ENCODE measurements at regions not wholly inside any gene's neighbourhood (a gene's known extent, or its start where the extent isn't known, plus 50 kb on each side); places are given as distances from the start of the nearest gene placed in this dataset.

DNA sequence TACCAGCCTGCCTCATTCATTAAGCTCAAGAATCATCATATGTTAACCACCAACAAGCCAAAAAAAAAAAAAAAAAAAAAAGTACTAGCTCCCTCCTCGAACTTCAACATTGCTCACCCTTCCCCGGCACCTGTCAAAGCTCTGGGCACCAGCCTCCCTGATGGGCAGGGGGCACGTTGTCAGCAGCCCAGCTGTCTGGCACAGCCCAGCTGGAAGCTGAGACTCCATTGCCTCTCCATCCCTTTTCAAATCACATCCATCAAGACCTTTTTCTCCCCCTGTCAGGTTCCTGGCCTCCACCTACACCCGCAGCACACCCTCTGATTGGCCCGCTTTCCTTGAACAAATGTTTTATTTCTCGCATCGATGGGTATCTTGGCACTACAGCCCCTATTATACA is 913.3 kb upstream of the AUTS2 start:
- TF ChIP-seq, protein P1, sequence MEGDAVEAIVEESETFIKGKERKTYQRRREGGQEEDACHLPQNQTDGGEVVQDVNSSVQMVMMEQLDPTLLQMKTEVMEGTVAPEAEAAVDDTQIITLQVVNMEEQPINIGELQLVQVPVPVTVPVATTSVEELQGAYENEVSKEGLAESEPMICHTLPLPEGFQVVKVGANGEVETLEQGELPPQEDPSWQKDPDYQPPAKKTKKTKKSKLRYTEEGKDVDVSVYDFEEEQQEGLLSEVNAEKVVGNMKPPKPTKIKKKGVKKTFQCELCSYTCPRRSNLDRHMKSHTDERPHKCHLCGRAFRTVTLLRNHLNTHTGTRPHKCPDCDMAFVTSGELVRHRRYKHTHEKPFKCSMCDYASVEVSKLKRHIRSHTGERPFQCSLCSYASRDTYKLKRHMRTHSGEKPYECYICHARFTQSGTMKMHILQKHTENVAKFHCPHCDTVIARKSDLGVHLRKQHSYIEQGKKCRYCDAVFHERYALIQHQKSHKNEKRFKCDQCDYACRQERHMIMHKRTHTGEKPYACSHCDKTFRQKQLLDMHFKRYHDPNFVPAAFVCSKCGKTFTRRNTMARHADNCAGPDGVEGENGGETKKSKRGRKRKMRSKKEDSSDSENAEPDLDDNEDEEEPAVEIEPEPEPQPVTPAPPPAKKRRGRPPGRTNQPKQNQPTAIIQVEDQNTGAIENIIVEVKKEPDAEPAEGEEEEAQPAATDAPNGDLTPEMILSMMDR (IDR thresholded peaks at IDR 0.05; ENCODE audit: insufficient read depth, low read length, poor library complexity, severe bottlenecking), result no peak
- Histone ChIP-seq H3K36me3 (ENCODE audit: control insufficient read depth, insufficient read depth, low read length) (no peaks in the 10 kb centered on the region), H3K4me3 (ENCODE audit: low read depth, low read length) (no peak overlapping the region), H3K27me3 (ENCODE audit: control insufficient read depth, insufficient read depth, low read length) (no peaks in the 10 kb centered on the region)
- no peak for DNase-seq (ENCODE audit: low read depth)

DNA sequence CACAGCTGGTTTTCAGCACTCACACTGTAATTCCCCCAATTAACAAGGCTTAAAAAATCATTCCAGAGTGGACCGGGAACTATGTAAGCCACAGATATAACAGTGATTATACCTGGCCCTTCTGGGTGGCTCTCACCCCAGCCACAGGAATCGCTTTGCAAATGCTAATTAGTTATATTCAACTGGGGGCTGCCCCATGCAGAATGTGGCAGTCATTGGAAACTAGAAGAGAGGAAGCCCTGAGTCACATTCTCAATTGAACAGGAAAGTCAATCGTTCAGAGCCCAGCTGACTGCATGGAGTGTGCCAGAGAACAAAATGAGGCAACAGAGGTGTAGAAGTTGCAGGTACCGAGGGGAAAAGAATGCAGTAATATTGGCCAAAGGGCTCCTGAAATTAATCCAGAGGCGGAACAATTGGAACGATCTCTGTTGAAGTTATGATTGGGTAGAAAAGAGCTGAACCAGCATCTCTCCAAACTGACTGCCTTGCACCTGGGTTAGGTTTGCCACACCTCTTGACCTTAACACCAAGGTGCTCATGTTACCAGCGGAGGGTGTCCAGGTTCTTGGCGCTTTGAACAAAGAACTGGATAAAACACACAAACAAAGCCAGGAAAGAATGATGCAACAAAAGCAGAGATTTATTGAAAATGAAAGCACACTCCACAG is 909.7 kb upstream of the AUTS2 start:
- Histone ChIP-seq H3K27me3 (ENCODE audit: control insufficient read depth, insufficient read depth, low read length) (no peaks in the 10 kb centered on the region), H3K36me3 (ENCODE audit: control insufficient read depth, insufficient read depth, low read length) (no peaks in the 10 kb centered on the region), H3K4me3 (ENCODE audit: low read depth, low read length) (no peak overlapping the region)
- no peak for DNase-seq (ENCODE audit: low read depth)
- TF ChIP-seq, protein P1 (IDR thresholded peaks at IDR 0.05; ENCODE audit: insufficient read depth, low read length, poor library complexity, severe bottlenecking), result no peak

DNA sequence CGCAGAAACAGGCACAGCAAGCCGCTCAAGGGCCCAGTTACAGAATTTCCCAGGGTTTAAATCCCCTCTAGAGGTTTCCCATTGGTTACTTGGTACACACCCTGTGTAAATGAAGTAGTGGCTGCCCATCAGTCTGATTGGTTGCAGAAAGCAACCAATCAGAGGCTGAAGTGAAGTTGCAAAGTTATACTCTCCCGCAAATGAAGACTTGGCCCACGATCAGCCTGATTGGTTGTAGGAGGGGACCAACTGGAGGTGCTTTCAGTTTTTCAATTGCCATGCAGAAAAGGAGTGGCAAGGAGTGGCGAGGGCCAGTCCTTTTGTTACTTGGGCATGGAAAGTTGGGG is 909.2 kb upstream of the AUTS2 start:
- TF ChIP-seq, protein P1 (IDR thresholded peaks at IDR 0.05; ENCODE audit: insufficient read depth, low read length, poor library complexity, severe bottlenecking), result no peak
- H3K4me3 ChIP-seq (ENCODE audit: low read depth, low read length), result no peak overlapping the region
- no peak for DNase-seq (ENCODE audit: low read depth)
- no peaks in the 10 kb centered on the region for H3K36me3 ChIP-seq (ENCODE audit: control insufficient read depth, insufficient read depth, low read length)
- H3K27me3 ChIP-seq (ENCODE audit: control insufficient read depth, insufficient read depth, low read length), result no peaks in the 10 kb centered on the region

DNA sequence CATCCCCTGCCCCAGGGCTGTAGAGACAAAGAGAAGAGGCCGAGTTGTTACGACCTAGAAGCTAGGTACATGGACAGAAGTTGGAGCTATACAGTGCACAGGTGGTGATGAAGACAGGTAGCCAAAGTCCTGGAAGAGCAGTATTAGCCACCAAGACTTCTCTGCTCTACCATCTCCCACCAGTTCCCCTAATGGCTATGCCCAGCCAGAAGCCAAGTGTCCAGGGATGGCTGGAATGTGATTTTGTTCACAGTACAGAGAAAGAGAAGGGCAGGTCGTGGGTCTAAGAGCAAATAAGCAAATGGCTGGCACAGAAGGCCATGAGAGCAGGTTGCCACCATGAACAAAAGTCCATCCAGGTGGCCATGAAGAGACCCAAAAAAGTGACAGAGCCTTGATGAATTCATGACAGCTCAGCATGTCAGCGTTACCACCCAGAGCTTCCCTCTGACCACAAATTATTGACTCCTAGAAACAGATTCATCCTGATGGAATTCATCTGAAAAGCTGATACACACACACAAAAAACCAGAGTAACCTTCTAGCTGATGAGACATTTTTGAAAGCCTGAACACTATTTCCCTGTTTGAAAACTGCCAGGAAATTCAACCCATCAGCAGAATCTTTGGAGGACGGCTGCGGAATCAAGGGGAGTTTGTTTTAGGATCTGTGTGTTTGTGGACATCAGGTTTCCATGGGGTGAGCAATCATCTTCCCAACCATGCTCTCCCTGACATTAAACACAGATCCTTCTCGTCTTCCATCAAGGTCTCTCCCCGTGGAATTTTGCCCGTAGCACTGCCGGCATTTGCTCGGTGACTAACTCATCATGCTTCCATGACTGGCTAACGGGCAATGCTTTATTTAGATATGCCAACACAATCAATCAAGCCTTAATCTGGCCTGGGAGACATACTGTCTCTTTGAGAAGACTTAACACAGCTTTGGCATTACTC is 906.7 kb upstream of the AUTS2 start:
- peak; percentile 81 for DNase-seq (ENCODE audit: low read depth)
- TF ChIP-seq, protein P1 (IDR thresholded peaks at IDR 0.05; ENCODE audit: insufficient read depth, low read length, poor library complexity, severe bottlenecking), result no peak
- no peak overlapping the region for H3K4me3 ChIP-seq (ENCODE audit: low read depth, low read length)
- no peaks in the 10 kb centered on the region for H3K36me3 ChIP-seq (ENCODE audit: control insufficient read depth, insufficient read depth, low read length)
- H3K27me3 ChIP-seq (ENCODE audit: control insufficient read depth, insufficient read depth, low read length), result no peaks in the 10 kb centered on the region

DNA sequence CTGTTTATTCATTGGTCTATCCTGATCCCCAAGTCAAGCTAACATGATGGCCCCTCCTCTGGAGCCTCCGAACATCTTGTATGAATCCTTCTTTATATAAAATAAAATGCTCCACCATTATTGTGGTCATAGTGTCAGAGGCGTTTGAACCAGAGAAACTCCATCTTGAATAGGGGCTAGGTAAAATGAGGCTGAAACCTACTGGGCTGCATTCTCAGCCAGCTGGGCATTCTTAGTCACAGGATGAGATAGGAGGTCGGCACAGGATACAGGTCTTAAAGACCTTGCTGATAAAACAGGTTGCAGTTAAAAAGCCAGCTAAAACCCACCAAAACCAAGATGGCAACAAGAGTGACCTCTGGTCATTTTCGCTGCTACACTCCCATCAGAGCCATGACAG is 905.8 kb upstream of the AUTS2 start:
- H3K36me3 ChIP-seq (ENCODE audit: control insufficient read depth, insufficient read depth, low read length), result no peaks in the 10 kb centered on the region
- TF ChIP-seq, protein P1 (IDR thresholded peaks at IDR 0.05; ENCODE audit: insufficient read depth, low read length, poor library complexity, severe bottlenecking), result no peak
- DNase-seq (ENCODE audit: low read depth), result no peak
- H3K27me3 ChIP-seq (ENCODE audit: control insufficient read depth, insufficient read depth, low read length), result no peaks in the 10 kb centered on the region
- no peak overlapping the region for H3K4me3 ChIP-seq (ENCODE audit: low read depth, low read length)
